Spleen (tissue), 11 donors: ENCODE measurements at regions not wholly inside any gene's neighbourhood (a gene's known extent, or its start where the extent isn't known, plus 50 kb on each side); places are given as distances from the start of the nearest gene placed in this dataset.

Source experiments
- DNase-seq: peaks from one replicate; pipeline ENCODE4 v3.0.0-alpha.2; 2020
- H3K27ac ChIP-seq, 8 donors: fragments of 200-600 bp; sonication (generic) in 7 of 8; 1 replicate in 4 of 8; 2 replicates in 4 of 8; pipeline versions ENCODE4 v1.5.0 to v1.8.0; 2016 to 2021; ENCODE audit warnings: inconsistent platforms in 4 of 8, mild to moderate bottlenecking in 4 of 8, moderate library complexity in 1 of 8
- H3K27me3 ChIP-seq, 7 donors: fragments of 200-600 bp; sonication (generic) in 6 of 7; replicated peaks in 1 of 7; 1 replicate in 4 of 7; 2 replicates in 3 of 7; pipeline versions ENCODE4 v1.5.0 to v1.8.0; 2016 to 2021; ENCODE audit warnings: inconsistent platforms in 3 of 7, mild to moderate bottlenecking in 1 of 7
- H3K36me3 ChIP-seq, 6 donors: fragments of 200-600 bp; sonication (generic) in 5 of 6; 1 replicate in 4 of 6; 2 replicates in 2 of 6; pipeline versions ENCODE4 v1.5.0 to v1.8.0; 2016 to 2021; ENCODE audit warnings: inconsistent platforms in 2 of 6
- H3K4me1 ChIP-seq, 6 donors: fragments of 200-600 bp; sonication (generic) in 5 of 6; 1 replicate in 3 of 6; 2 replicates in 3 of 6; pipeline versions ENCODE4 v1.5.0 to v1.8.0; 2016 to 2021; ENCODE audit warnings: inconsistent platforms in 3 of 6
- H3K4me3 ChIP-seq, 8 donors: fragments of 200-600 bp; sonication (generic) in 7 of 8; 1 replicate in 4 of 8; 2 replicates in 4 of 8; pipeline versions ENCODE4 v1.5.0 to v1.8.0; 2016 to 2021; ENCODE audit warnings: inconsistent platforms in 4 of 8, mild to moderate bottlenecking in 4 of 8, moderate library complexity in 2 of 8
- H3K9me3 ChIP-seq, 8 donors: fragments of 200-600 bp; sonication (generic) in 7 of 8; 1 replicate in 4 of 8; 2 replicates in 4 of 8; pipeline versions ENCODE4 v1.5.0 to v1.8.0; 2016 to 2021; ENCODE audit warnings: inconsistent platforms in 4 of 8
- CTCF ChIP-seq, 11 experiments: fragments of 200-600 bp in 7 of 11; fragments of 450-650 bp in 4 of 11; sonication (generic) in 4 of 11; IDR thresholded peaks in 8 of 11; conservative IDR thresholded peaks in 3 of 11; 1 replicate in 7 of 11; 2 replicates in 4 of 11; pipeline versions ENCODE4 v1.4.0 to v1.8.0; 2016 to 2021; ENCODE audit warnings: antibody characterized with exemption in 11 of 11, inconsistent platforms in 4 of 11, mild to moderate bottlenecking in 1 of 11
- POLR2A ChIP-seq, 3 donors: fragments of 450-650 bp; IDR thresholded peaks; one replicate each; pipeline ENCODE4 v1.5.1; 2017; ENCODE audit warnings: antibody characterized with exemption in 3 of 3, mild to moderate bottlenecking in 1 of 3
- POLR2AphosphoS5 ChIP-seq, 3 donors: sonication (generic); formaldehyde crosslinking; IDR thresholded peaks; one replicate each; pipeline ENCODE4 v1.5.1; 2017; ENCODE audit warnings: antibody characterized with exemption in 3 of 3
- WGBS, 5 donors: extraction: QIAGEN DNeasy Blood & Tissue Kit in 3 of 5; methylation state at CpG; one replicate each; pipeline versions ENCODE4 v1.1.5 to v1.1.7; 2013 to 2018; 5-methylcytosine and 5-hydroxymethylcytosine counted together
- intact Hi-C: fragments of 100-400 bp; cut with DNase I; formaldehyde crosslinking; loops from one replicate; pipeline ENCODE4 v1.15.0; 2023; ENCODE audit warnings: low total_unique reads
- donor health status: healthy with polysubstance abuse.
- donor health status: DM: no; HTN: no; CAD: no; lungs with moderate emphysema.
- donor health status: DM: no; HTN: no; CAD: no.
- donor health status: Bipolar disorder and iron deficiency.
- donor health status: healthy.
- donor health status: DM: no; HTN: no; CAD: no.
- donor health status: DM: yes; HTN: yes; CAD: no.

GRCh38 chr16:64309398-64310110, 812.3 kb downstream of the CDH11 start:
- H3K36me3 ChIP-seq = no peaks in the 10 kb centered on the region
- H3K9me3 ChIP-seq = peaks cover 0 to 32% (median 19%) of the 10 kb centered on the region in 8 donors
- WGBS, 5 donors = 54 to 66% (median 60%) methylated on average over 2 of the region's 2 CpGs
- intact Hi-C loops = no loop called here
- H3K27me3 ChIP-seq = no peaks in the 10 kb centered on the region
- no peak for TF ChIP-seq CTCF (IDR thresholded peaks at IDR 0.05 in 8 of 11, conservative IDR thresholded peaks at IDR 0.05 in 3 of 11)
- no peak for TF ChIP-seq POLR2A (IDR thresholded peaks at IDR 0.05)
- TF ChIP-seq POLR2AphosphoS5 (IDR thresholded peaks at IDR 0.05) = no peak
- H3K4me3 ChIP-seq = no peak overlapping the region
- no peak overlapping the region for H3K27ac ChIP-seq
- DNase-seq = no peak
- H3K4me1 ChIP-seq = no peaks in the 10 kb centered on the region

GRCh38 chr16:64308721-64309120, 813.1 kb downstream of the CDH11 start:
- Histone ChIP-seq H3K27me3 (no peaks in the 10 kb centered on the region), H3K9me3 (peaks cover 0 to 31% (median 19%) of the 10 kb centered on the region in 8 donors), H3K36me3 (no peaks in the 10 kb centered on the region), H3K27ac (no peak overlapping the region), H3K4me3 (no peak overlapping the region), H3K4me1 (no peaks in the 10 kb centered on the region)
- WGBS, 5 donors = 69 to 84% (median 74%) methylated on average over 3 of the region's 3 CpGs
- intact Hi-C loops = no loop called here
- no peak for TF ChIP-seq CTCF (IDR thresholded peaks at IDR 0.05 in 8 of 11, conservative IDR thresholded peaks at IDR 0.05 in 3 of 11)
- no peak for TF ChIP-seq POLR2AphosphoS5 (IDR thresholded peaks at IDR 0.05)
- TF ChIP-seq POLR2A (IDR thresholded peaks at IDR 0.05) = no peak
- no peak for DNase-seq

GRCh38 chr16:64307431-64307830, 814.4 kb downstream of the CDH11 start:
- Histone ChIP-seq H3K27me3 (no peaks in the 10 kb centered on the region), H3K4me1 (no peaks in the 10 kb centered on the region), H3K9me3 (peaks cover 0 to 31% (median 19%) of the 10 kb centered on the region in 8 donors), H3K36me3 (no peaks in the 10 kb centered on the region), H3K27ac (no peak overlapping the region), H3K4me3 (no peak overlapping the region)
- DNase-seq = no peak
- WGBS, 5 donors = 72 to 86% (median 80%) methylated on average over 2 of the region's 2 CpGs
- TF ChIP-seq POLR2A (IDR thresholded peaks at IDR 0.05) (no peak), POLR2AphosphoS5 (IDR thresholded peaks at IDR 0.05) (no peak), CTCF (IDR thresholded peaks at IDR 0.05 in 8 of 11, conservative IDR thresholded peaks at IDR 0.05 in 3 of 11) (no peak)
- intact Hi-C loops = no loop called here

GRCh38 chr16:64305663-64306062, 816.2 kb downstream of the CDH11 start:
- intact Hi-C loops = no loop called here
- peaks cover 0 to 36% (median 19%) of the 10 kb centered on the region in 8 donors for H3K9me3 ChIP-seq

More at GRCh38 chr16:64305663-64306062, 816.2 kb downstream of the CDH11 start:
- no peak for DNase-seq
- H3K4me3 ChIP-seq = no peak overlapping the region
- H3K36me3 ChIP-seq = no peaks in the 10 kb centered on the region
- H3K27ac ChIP-seq = no peak overlapping the region
- 45 to 66% (median 56%) methylated on average over 1 of the region's 1 CpG for WGBS, 5 donors
- H3K27me3 ChIP-seq = no peaks in the 10 kb centered on the region
- no peak for TF ChIP-seq CTCF (IDR thresholded peaks at IDR 0.05 in 8 of 11, conservative IDR thresholded peaks at IDR 0.05 in 3 of 11)
- no peak for TF ChIP-seq POLR2AphosphoS5 (IDR thresholded peaks at IDR 0.05)
- no peak for TF ChIP-seq POLR2A (IDR thresholded peaks at IDR 0.05)
- H3K4me1 ChIP-seq = no peaks in the 10 kb centered on the region
